Prostate gland (tissue), 2 donors: ENCODE measurements at regions not wholly inside any gene's neighbourhood (a gene's known extent, or its start where the extent isn't known, plus 50 kb on each side); places are given as distances from the start of the nearest gene placed in this dataset.

Experiments used
- CTCF ChIP-seq, 4 experiments: fragments of 200-600 bp in 2 of 4; fragments of 450-650 bp in 2 of 4; sonication (generic) in 2 of 4; IDR thresholded peaks; 1 replicate in 3 of 4; 2 replicates in 1 of 4; pipeline ENCODE4 v1.5.1; 2016 to 2019; ENCODE audit warnings: antibody characterized with exemption in 4 of 4, mild to moderate bottlenecking in 2 of 4, moderate library complexity in 2 of 4
- POLR2AphosphoS5 ChIP-seq: sonication (generic); formaldehyde crosslinking; IDR thresholded peaks from one replicate; pipeline ENCODE4 v1.6.1; 2017; ENCODE audit warnings: antibody characterized with exemption

- peak in 3 of 4 experiments; percentile 9 to 41 (median 16) for TF ChIP-seq CTCF (IDR thresholded peaks at IDR 0.05)
- no peak for TF ChIP-seq POLR2AphosphoS5
Measured at GRCh38 chr11:90476442-90477007, 253.7 kb upstream of the CHORDC1 start.
